ENCODE measurements at regions not wholly inside any gene's neighbourhood (a gene's known extent, or its start where the extent isn't known, plus 50 kb on each side); places are given as distances from the start of the nearest gene placed in this dataset.
"Not testable (repeated sequence)": the region's sequence is repeated elsewhere in the genome, so short reads cannot be mapped to it uniquely, and the experiment has no call there.

DNA sequence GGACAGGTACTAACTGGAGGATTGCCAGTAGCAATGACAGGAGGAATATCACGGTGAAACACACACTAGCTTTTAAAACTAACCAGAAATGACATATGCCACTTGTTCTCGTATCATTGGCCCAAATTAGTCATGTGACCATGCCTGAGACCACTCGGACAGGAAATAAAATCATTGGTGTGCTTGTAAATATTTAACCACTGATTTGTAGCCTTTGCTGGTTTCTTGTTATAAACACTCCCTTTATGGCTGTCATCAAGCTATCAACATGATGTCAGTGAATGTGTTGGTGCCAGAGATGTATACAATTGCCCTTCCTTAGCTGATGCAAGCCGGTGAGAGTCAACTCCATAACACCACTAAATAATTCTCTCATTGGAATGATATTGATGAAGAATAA is 123.7 kb upstream of the ANKH start:
- WGBS (ENCODE audit: extremely low coverage, insufficient coverage, low lambda C conversion rate), result no CpG with 5 or more reads among the region's 4 CpGs
- no peak for DNase-seq
- Histone ChIP-seq H4K8ac (ENCODE audit: low read depth, low read length) (no peak overlapping the region), H2BK5ac (ENCODE audit: low read length) (no peak overlapping the region), H3K56ac (ENCODE audit: low read length) (no peak overlapping the region), H3K9ac (ENCODE audit: low read length) (no peak overlapping the region), H3K4ac (ENCODE audit: low read depth, low read length) (no peak overlapping the region), H2BK120ac (ENCODE audit: low read depth, low read length) (no peak overlapping the region), H3K27ac (ENCODE audit: low read depth, low read length) (no peak overlapping the region), H2BK15ac (replicated peaks; ENCODE audit: low read depth) (no peak overlapping the region), H2AK5ac (ENCODE audit: low read length) (no peak overlapping the region), H3K4me3 (ENCODE audit: low read length) (no peak overlapping the region), H3K79me2 (ENCODE audit: control insufficient read depth, insufficient read depth, low read length) (no peaks in the 10 kb centered on the region), H3K36me3 (ENCODE audit: control insufficient read depth, insufficient read depth, low read length) (no peaks in the 10 kb centered on the region), H3K4me1 (ENCODE audit: control insufficient read depth, low read depth, low read length) (no peaks in the 10 kb centered on the region), H4K5ac (ENCODE audit: low read length) (no peak overlapping the region), H3K23ac (ENCODE audit: low read length) (no peak overlapping the region), H3K4me2 (ENCODE audit: low read length) (no peak overlapping the region), H3K18ac (ENCODE audit: low read length) (no peak overlapping the region), H3K27me3 (ENCODE audit: insufficient read depth, low read length, poor library complexity) (no peaks in the 10 kb centered on the region), H3K79me1 (ENCODE audit: low read length) (no peaks in the 10 kb centered on the region)

DNA sequence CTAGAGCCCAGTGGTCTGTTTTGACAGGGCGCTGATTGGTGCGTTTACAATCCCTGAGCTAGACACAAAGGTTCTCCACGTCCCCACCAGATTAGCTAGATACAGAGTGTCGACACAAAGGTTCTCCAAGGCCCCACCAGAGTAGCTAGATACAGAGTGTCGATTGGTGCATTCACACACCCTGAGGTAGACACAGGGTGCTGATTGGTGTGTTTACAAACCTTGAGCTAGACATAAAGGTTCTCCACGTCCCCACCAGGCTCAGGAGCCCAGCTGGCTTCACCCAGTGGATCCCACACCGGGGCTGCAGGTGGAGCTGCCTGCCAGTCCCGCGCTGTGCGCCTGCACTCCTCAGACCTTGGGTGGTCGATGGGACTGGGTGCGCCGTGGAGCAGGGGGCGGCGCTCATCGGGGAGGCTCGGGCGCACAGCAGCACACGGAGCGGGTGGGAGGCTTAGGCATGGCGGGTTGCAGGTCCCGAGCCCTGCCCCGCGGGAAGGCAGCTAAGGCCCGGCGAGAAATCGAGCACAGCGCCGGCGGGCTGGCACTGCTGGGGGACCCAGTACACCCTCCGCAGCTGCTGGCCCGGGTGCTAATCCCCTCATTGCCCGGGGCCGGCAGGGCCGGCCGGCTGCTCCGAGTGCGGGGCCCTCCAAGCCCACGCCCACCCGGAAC is 122.0 kb upstream of the ANKH start:
- not testable (repeated sequence) for H3K4me1 ChIP-seq (ENCODE audit: control insufficient read depth, low read depth, low read length); H2BK5ac ChIP-seq (ENCODE audit: low read length); H4K5ac ChIP-seq (ENCODE audit: low read length); H3K27ac ChIP-seq (ENCODE audit: low read depth, low read length); H3K36me3 ChIP-seq (ENCODE audit: control insufficient read depth, insufficient read depth, low read length); H3K56ac ChIP-seq (ENCODE audit: low read length); H2BK120ac ChIP-seq (ENCODE audit: low read depth, low read length); H3K79me2 ChIP-seq (ENCODE audit: control insufficient read depth, insufficient read depth, low read length); H2AK5ac ChIP-seq (ENCODE audit: low read length); H4K8ac ChIP-seq (ENCODE audit: low read depth, low read length); H3K4ac ChIP-seq (ENCODE audit: low read depth, low read length); H3K4me2 ChIP-seq (ENCODE audit: low read length); H3K79me1 ChIP-seq (ENCODE audit: low read length); DNase-seq; H3K4me3 ChIP-seq (ENCODE audit: low read length); H3K27me3 ChIP-seq (ENCODE audit: insufficient read depth, low read length, poor library complexity); H3K18ac ChIP-seq (ENCODE audit: low read length); H2BK15ac ChIP-seq (replicated peaks; ENCODE audit: low read depth); H3K23ac ChIP-seq (ENCODE audit: low read length); H3K9ac ChIP-seq (ENCODE audit: low read length)
- WGBS (ENCODE audit: extremely low coverage, insufficient coverage, low lambda C conversion rate), result no CpG with 5 or more reads among the region's 40 CpGs

DNA sequence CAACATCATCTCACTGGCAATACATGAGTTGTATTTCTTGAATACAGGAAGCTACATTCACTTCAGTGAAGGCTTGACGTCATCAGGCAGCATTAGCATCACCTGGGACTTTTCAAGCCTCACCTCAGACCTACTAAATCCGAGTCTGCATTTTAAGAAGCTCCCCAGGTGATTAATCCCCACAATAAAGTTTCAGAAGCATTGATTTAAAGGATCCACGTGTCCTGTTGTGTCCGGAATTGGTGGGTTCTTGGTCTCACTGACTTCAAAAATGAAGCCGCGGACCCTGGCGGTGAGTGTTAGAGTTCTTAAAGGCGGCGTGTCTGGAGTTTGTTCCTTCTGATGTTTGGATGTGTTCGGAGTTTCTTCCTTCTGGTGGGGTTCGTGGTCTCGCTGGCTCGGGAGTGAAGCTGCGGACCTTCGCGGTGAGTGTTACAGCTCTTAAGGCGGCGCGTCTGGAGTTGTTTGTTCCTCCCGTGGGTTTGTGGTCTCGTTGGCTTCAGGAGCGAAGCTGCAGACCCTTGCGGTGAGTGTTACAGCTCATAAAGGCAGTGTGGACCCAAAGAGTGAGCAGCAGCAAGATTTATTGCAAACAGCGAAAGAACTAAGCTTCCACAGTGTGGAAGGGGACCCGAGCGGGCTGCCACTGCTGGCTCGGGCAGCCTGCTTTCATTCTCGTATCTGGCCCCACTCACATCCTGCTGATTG is 121.3 kb upstream of the ANKH start:
- DNase-seq; H4K5ac ChIP-seq (ENCODE audit: low read length); H3K27me3 ChIP-seq (ENCODE audit: insufficient read depth, low read length, poor library complexity); H4K8ac ChIP-seq (ENCODE audit: low read depth, low read length); H2BK15ac ChIP-seq (replicated peaks; ENCODE audit: low read depth); H3K27ac ChIP-seq (ENCODE audit: low read depth, low read length); H2BK120ac ChIP-seq (ENCODE audit: low read depth, low read length); H3K79me1 ChIP-seq (ENCODE audit: low read length); H3K9ac ChIP-seq (ENCODE audit: low read length); H3K4me2 ChIP-seq (ENCODE audit: low read length); H3K36me3 ChIP-seq (ENCODE audit: control insufficient read depth, insufficient read depth, low read length); H3K4me1 ChIP-seq (ENCODE audit: control insufficient read depth, low read depth, low read length); H2AK5ac ChIP-seq (ENCODE audit: low read length); H2BK5ac ChIP-seq (ENCODE audit: low read length); H3K79me2 ChIP-seq (ENCODE audit: control insufficient read depth, insufficient read depth, low read length); H3K18ac ChIP-seq (ENCODE audit: low read length); H3K4ac ChIP-seq (ENCODE audit: low read depth, low read length); H3K56ac ChIP-seq (ENCODE audit: low read length); H3K4me3 ChIP-seq (ENCODE audit: low read length); H3K23ac ChIP-seq (ENCODE audit: low read length): not testable (repeated sequence)
- no CpG with 5 or more reads among the region's 28 CpGs for WGBS (ENCODE audit: extremely low coverage, insufficient coverage, low lambda C conversion rate)

GRCh38 chr5:14988223-14988622 is 116.6 kb upstream of the ANKH start:
- no peak overlapping the region for H3K18ac ChIP-seq (ENCODE audit: low read length)
- no peak for DNase-seq
- no peaks in the 10 kb centered on the region for H3K4me1 ChIP-seq (ENCODE audit: control insufficient read depth, low read depth, low read length)

GRCh38 chr5:14986413-14986812 is 114.8 kb upstream of the ANKH start:
- Histone ChIP-seq H3K36me3 (ENCODE audit: control insufficient read depth, insufficient read depth, low read length) (no peaks in the 10 kb centered on the region), H3K4me2 (ENCODE audit: low read length) (no peak overlapping the region), H3K27ac (ENCODE audit: low read depth, low read length) (no peak overlapping the region), H3K9ac (ENCODE audit: low read length) (no peak overlapping the region), H3K4me3 (ENCODE audit: low read length) (no peak overlapping the region), H4K5ac (ENCODE audit: low read length) (no peak overlapping the region), H2BK5ac (ENCODE audit: low read length) (no peak overlapping the region), H3K27me3 (ENCODE audit: insufficient read depth, low read length, poor library complexity) (no peaks in the 10 kb centered on the region), H4K8ac (ENCODE audit: low read depth, low read length) (no peak overlapping the region), H3K56ac (ENCODE audit: low read length) (no peak overlapping the region), H3K18ac (ENCODE audit: low read length) (no peak overlapping the region), H2BK120ac (ENCODE audit: low read depth, low read length) (no peak overlapping the region), H3K79me2 (ENCODE audit: control insufficient read depth, insufficient read depth, low read length) (no peaks in the 10 kb centered on the region), H2BK15ac (replicated peaks; ENCODE audit: low read depth) (no peak overlapping the region), H3K79me1 (ENCODE audit: low read length) (no peaks in the 10 kb centered on the region), H2AK5ac (ENCODE audit: low read length) (no peak overlapping the region), H3K23ac (ENCODE audit: low read length) (no peak overlapping the region), H3K4ac (ENCODE audit: low read depth, low read length) (no peak overlapping the region), H3K4me1 (ENCODE audit: control insufficient read depth, low read depth, low read length) (no peaks in the 10 kb centered on the region)
- DNase-seq, result no peak
- no CpG with 5 or more reads among the region's 3 CpGs for WGBS (ENCODE audit: extremely low coverage, insufficient coverage, low lambda C conversion rate)

More at GRCh38 chr5:14988223-14988622, 116.6 kb upstream of the ANKH start:
- no peak overlapping the region for H2BK120ac ChIP-seq (ENCODE audit: low read depth, low read length)
- H3K4ac ChIP-seq (ENCODE audit: low read depth, low read length), result no peak overlapping the region
- no peak overlapping the region for H4K5ac ChIP-seq (ENCODE audit: low read length)
- no peaks in the 10 kb centered on the region for H3K79me2 ChIP-seq (ENCODE audit: control insufficient read depth, insufficient read depth, low read length)
- H3K9ac ChIP-seq (ENCODE audit: low read length), result no peak overlapping the region
- no peak overlapping the region for H2BK15ac ChIP-seq (replicated peaks; ENCODE audit: low read depth)
- no peak overlapping the region for H3K4me3 ChIP-seq (ENCODE audit: low read length)
- no peak overlapping the region for H3K4me2 ChIP-seq (ENCODE audit: low read length)
- WGBS (ENCODE audit: extremely low coverage, insufficient coverage, low lambda C conversion rate), result no CpG with 5 or more reads among the region's 5 CpGs
- no peak overlapping the region for H3K23ac ChIP-seq (ENCODE audit: low read length)
- H3K27me3 ChIP-seq (ENCODE audit: insufficient read depth, low read length, poor library complexity), result no peaks in the 10 kb centered on the region
- no peak overlapping the region for H3K56ac ChIP-seq (ENCODE audit: low read length)
- no peaks in the 10 kb centered on the region for H3K36me3 ChIP-seq (ENCODE audit: control insufficient read depth, insufficient read depth, low read length)
- H4K8ac ChIP-seq (ENCODE audit: low read depth, low read length), result no peak overlapping the region
- H2BK5ac ChIP-seq (ENCODE audit: low read length), result no peak overlapping the region
- no peak overlapping the region for H2AK5ac ChIP-seq (ENCODE audit: low read length)
- no peak overlapping the region for H3K27ac ChIP-seq (ENCODE audit: low read depth, low read length)
- H3K79me1 ChIP-seq (ENCODE audit: low read length), result no peaks in the 10 kb centered on the region
